Spleen (tissue), 11 donors: ENCODE measurements at regions not wholly inside any gene's neighbourhood (a gene's known extent, or its start where the extent isn't known, plus 50 kb on each side); places are given as distances from the start of the nearest gene placed in this dataset.

Experiments used
- DNase-seq: peaks from one replicate; pipeline ENCODE4 v3.0.0-alpha.2; 2020
- H3K27ac ChIP-seq, 8 donors: fragments of 200-600 bp; sonication (generic) in 7 of 8; 1 replicate in 4 of 8; 2 replicates in 4 of 8; pipeline versions ENCODE4 v1.5.0 to v1.8.0; 2016 to 2021; ENCODE audit warnings: inconsistent platforms in 4 of 8, mild to moderate bottlenecking in 4 of 8, moderate library complexity in 1 of 8
- H3K27me3 ChIP-seq, 7 donors: fragments of 200-600 bp; sonication (generic) in 6 of 7; replicated peaks in 1 of 7; 1 replicate in 4 of 7; 2 replicates in 3 of 7; pipeline versions ENCODE4 v1.5.0 to v1.8.0; 2016 to 2021; ENCODE audit warnings: inconsistent platforms in 3 of 7, mild to moderate bottlenecking in 1 of 7
- H3K36me3 ChIP-seq, 6 donors: fragments of 200-600 bp; sonication (generic) in 5 of 6; 1 replicate in 4 of 6; 2 replicates in 2 of 6; pipeline versions ENCODE4 v1.5.0 to v1.8.0; 2016 to 2021; ENCODE audit warnings: inconsistent platforms in 2 of 6
- H3K4me1 ChIP-seq, 6 donors: fragments of 200-600 bp; sonication (generic) in 5 of 6; 1 replicate in 3 of 6; 2 replicates in 3 of 6; pipeline versions ENCODE4 v1.5.0 to v1.8.0; 2016 to 2021; ENCODE audit warnings: inconsistent platforms in 3 of 6
- H3K4me3 ChIP-seq, 8 donors: fragments of 200-600 bp; sonication (generic) in 7 of 8; 1 replicate in 4 of 8; 2 replicates in 4 of 8; pipeline versions ENCODE4 v1.5.0 to v1.8.0; 2016 to 2021; ENCODE audit warnings: inconsistent platforms in 4 of 8, mild to moderate bottlenecking in 4 of 8, moderate library complexity in 2 of 8
- H3K9me3 ChIP-seq, 8 donors: fragments of 200-600 bp; sonication (generic) in 7 of 8; 1 replicate in 4 of 8; 2 replicates in 4 of 8; pipeline versions ENCODE4 v1.5.0 to v1.8.0; 2016 to 2021; ENCODE audit warnings: inconsistent platforms in 4 of 8
- POLR2A ChIP-seq, 3 donors: fragments of 450-650 bp; IDR thresholded peaks; one replicate each; pipeline ENCODE4 v1.5.1; 2017; ENCODE audit warnings: antibody characterized with exemption in 3 of 3, mild to moderate bottlenecking in 1 of 3
- POLR2AphosphoS5 ChIP-seq, 3 donors: sonication (generic); formaldehyde crosslinking; IDR thresholded peaks; one replicate each; pipeline ENCODE4 v1.5.1; 2017; ENCODE audit warnings: antibody characterized with exemption in 3 of 3
- WGBS, 5 donors: extraction: QIAGEN DNeasy Blood & Tissue Kit in 3 of 5; methylation state at CpG; one replicate each; pipeline versions ENCODE4 v1.1.5 to v1.1.7; 2013 to 2018; 5-methylcytosine and 5-hydroxymethylcytosine counted together
- intact Hi-C: fragments of 100-400 bp; cut with DNase I; formaldehyde crosslinking; loops from one replicate; pipeline ENCODE4 v1.15.0; 2023; ENCODE audit warnings: low total_unique reads
- TF ChIP-seq, protein P1 (sequence below), 11 experiments: fragments of 200-600 bp in 7 of 11; fragments of 450-650 bp in 4 of 11; sonication (generic) in 4 of 11; IDR thresholded peaks in 8 of 11; conservative IDR thresholded peaks in 3 of 11; 1 replicate in 7 of 11; 2 replicates in 4 of 11; pipeline versions ENCODE4 v1.4.0 to v1.8.0; 2016 to 2021; ENCODE audit warnings: antibody characterized with exemption in 11 of 11, inconsistent platforms in 4 of 11, mild to moderate bottlenecking in 1 of 11
- donor health status: healthy with polysubstance abuse.
- donor health status: DM: no; HTN: no; CAD: no; lungs with moderate emphysema.
- donor health status: DM: no; HTN: no; CAD: no.
- donor health status: Bipolar disorder and iron deficiency.
- donor health status: healthy.
- donor health status: DM: no; HTN: no; CAD: no.
- donor health status: DM: yes; HTN: yes; CAD: no.

DNA sequence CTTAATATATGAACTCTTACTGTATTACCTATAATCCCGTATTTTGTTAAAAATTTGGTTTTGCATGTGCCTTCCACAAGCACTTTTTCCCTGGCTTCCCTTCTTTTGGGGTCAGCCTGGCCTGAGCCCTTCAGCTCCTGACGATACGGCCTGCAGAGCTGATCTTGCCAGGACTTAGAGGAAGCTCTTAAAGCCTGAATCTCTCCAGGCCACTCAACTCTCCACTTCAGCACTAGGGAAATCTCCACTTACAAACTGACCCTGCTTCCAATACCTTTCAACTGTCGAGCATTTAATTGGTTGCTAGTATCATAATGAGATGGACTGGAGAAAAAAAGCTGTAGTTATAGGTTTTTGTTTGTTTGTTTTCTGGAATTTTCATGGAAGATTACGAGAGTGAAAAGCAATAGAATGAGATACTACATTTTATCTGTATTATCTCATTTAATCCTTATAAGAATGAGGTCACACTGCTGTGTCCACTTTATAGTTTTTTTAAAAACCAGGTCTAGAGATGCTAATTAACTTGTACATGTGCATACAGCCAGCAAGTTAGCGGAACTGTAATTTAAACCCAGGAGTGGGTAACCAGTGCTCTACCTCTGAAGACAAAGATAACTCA, 54.8 kb downstream of the ZBTB38 start:
- Histone ChIP-seq H3K4me1 (peaks cover 8 to 82% (median 39%) of the 10 kb centered on the region in 6 donors), H3K9me3 (no peaks in the 10 kb centered on the region), H3K36me3 (peaks cover 0 to 73% (median 7%) of the 10 kb centered on the region in 6 donors), H3K4me3 (no peak overlapping the region), H3K27me3 (peaks cover 0 to 9% (median 0%) of the 10 kb centered on the region in 7 donors), H3K27ac (peak overlapping the region in 1 of 8 donors; percentile 18)
- intact Hi-C loops, result no loop called here
- DNase-seq, result no peak
- TF ChIP-seq POLR2AphosphoS5 (IDR thresholded peaks at IDR 0.05) (no peak), POLR2A (IDR thresholded peaks at IDR 0.05) (no peak)
- TF ChIP-seq, protein P1, sequence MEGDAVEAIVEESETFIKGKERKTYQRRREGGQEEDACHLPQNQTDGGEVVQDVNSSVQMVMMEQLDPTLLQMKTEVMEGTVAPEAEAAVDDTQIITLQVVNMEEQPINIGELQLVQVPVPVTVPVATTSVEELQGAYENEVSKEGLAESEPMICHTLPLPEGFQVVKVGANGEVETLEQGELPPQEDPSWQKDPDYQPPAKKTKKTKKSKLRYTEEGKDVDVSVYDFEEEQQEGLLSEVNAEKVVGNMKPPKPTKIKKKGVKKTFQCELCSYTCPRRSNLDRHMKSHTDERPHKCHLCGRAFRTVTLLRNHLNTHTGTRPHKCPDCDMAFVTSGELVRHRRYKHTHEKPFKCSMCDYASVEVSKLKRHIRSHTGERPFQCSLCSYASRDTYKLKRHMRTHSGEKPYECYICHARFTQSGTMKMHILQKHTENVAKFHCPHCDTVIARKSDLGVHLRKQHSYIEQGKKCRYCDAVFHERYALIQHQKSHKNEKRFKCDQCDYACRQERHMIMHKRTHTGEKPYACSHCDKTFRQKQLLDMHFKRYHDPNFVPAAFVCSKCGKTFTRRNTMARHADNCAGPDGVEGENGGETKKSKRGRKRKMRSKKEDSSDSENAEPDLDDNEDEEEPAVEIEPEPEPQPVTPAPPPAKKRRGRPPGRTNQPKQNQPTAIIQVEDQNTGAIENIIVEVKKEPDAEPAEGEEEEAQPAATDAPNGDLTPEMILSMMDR (IDR thresholded peaks at IDR 0.05 in 8 of 11, conservative IDR thresholded peaks at IDR 0.05 in 3 of 11), result no peak
- 62 to 85% (median 77%) methylated on average over 6 of the region's 6 CpGs for WGBS, 5 donors

DNA sequence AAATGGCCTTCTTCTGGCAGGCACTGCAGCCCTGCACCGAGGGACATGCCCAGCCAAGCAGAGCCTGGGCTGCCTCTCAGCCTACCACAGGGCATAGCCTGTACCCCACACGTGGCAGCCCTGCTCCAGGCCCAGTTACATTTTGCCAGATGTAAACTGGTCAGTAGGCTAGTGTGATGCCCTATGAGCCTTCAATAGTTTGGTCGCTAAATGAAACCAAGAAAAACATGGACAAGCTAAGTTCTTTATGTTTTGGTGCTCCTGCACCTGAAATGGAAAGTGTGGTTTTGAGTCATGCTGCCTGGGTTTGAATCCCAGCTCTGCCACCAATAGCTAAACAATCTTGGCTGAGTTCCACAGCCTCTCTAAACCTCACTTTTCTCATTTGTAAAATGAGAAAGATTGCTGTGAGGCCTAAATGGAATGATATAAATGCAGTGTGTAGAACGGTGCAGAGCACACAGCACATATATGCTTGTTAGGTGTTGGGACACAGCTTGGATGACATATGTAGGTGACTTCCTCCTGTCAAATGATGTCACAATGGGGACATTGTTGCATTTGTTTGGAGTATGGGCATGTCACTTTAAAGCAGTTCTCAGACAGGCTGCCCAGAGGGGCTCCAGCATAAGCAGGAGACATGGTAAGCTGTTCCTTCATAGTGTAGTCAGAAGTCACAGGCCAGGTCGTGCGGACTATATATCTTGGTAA, 57.4 kb downstream of the ZBTB38 start:
- 78 to 90% (median 83%) methylated on average over 6 of the region's 6 CpGs for WGBS, 5 donors
- TF ChIP-seq POLR2A (IDR thresholded peaks at IDR 0.05), result no peak
- no peak for TF ChIP-seq POLR2AphosphoS5 (IDR thresholded peaks at IDR 0.05)
- TF ChIP-seq, protein P1 (IDR thresholded peaks at IDR 0.05 in 8 of 11, conservative IDR thresholded peaks at IDR 0.05 in 3 of 11), result no peak
- peak overlapping the region in 4 of 8 donors; percentile 1 to 49 (median 27) for H3K27ac ChIP-seq
- peaks cover 0 to 82% (median 9%) of the 10 kb centered on the region in 6 donors for H3K36me3 ChIP-seq
- H3K9me3 ChIP-seq, result no peaks in the 10 kb centered on the region
- peaks cover 8 to 88% (median 32%) of the 10 kb centered on the region in 6 donors for H3K4me1 ChIP-seq
- no peak overlapping the region for H3K4me3 ChIP-seq
- intact Hi-C loops, result no loop called here
- no peak for DNase-seq
- H3K27me3 ChIP-seq, result peaks cover 0 to 15% (median 0%) of the 10 kb centered on the region in 7 donors

DNA sequence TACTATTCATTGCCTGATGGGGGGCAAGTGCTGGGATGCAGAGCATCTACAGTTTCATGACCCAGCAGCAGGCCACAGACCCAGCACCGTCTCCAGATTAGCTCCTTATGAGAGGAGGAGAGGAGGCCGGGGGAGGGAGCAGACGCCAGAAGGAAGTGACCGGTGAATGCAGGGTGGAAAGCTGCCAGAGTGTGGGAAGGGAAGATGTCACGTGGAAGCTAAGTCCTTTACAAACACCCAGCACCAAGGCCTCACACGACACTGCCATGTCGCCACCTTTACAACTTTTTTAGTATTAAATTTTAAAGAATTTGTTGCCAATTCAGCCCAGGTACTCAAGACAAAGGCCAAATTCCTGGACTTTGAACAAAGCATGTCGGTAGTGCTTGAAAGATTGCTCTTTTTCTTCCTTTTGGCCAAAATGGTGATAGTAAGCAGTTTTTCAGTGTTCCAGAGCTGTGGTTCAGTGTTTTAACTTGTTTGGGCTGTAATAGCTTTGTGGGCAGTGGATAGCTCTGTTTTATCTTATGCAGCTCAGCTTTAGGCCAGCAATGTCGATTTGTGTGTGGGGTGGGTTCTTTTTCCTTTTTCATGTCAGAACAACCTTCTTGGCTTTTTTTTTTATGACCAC, 58.2 kb downstream of the ZBTB38 start:
- 39 to 69% (median 47%) methylated on average over 9 of the region's 9 CpGs for WGBS, 5 donors
- no peak for DNase-seq
- no peaks in the 10 kb centered on the region for H3K9me3 ChIP-seq
- H3K27me3 ChIP-seq, result peaks cover 0 to 14% (median 0%) of the 10 kb centered on the region in 7 donors
- H3K36me3 ChIP-seq, result peaks cover 0 to 85% (median 9%) of the 10 kb centered on the region in 6 donors
- H3K27ac ChIP-seq, result peak overlapping the region in 6 of 8 donors; percentile 15 to 49 (median 35)
- intact Hi-C loops, result no loop called here
- H3K4me3 ChIP-seq, result no peak overlapping the region
- peak in 2 of 3 donors; percentile 21 to 22 for TF ChIP-seq POLR2AphosphoS5 (IDR thresholded peaks at IDR 0.05)
- TF ChIP-seq, protein P1 (IDR thresholded peaks at IDR 0.05 in 8 of 11, conservative IDR thresholded peaks at IDR 0.05 in 3 of 11), result no peak
- no peak for TF ChIP-seq POLR2A (IDR thresholded peaks at IDR 0.05)
- H3K4me1 ChIP-seq, result peaks cover 8 to 80% (median 32%) of the 10 kb centered on the region in 6 donors
